HCT116 (cell line): ENCODE measurements at regions not wholly inside any gene's neighbourhood (a gene's known extent, or its start where the extent isn't known, plus 50 kb on each side); places are given as distances from the start of the nearest gene placed in this dataset.

Experiments
- ATAC-seq: fragments of 200-7000 bp; cut with Tn5 transposase; 2 replicates; pipeline ENCODE4 v1.9.1; 2020; ENCODE audit warnings: mild to moderate bottlenecking, moderate library complexity
- BruUV-seq: library from RNA; stranded (reverse); fragments of 400-500 nt; replicated peaks from 2 replicates; lab custom pipeline; 2021; lab: Mats Ljungman, UMichigan
- CTCF ChIA-PET: fragments of 300-600 bp; sonication (Branson Sonifier 250); formaldehyde crosslinking; loops from one replicate; lab custom pipeline; 2021; ENCODE audit warnings: antibody characterized with exemption; lab: Charles Lee
- POLR2A ChIA-PET: fragments of 300-600, 350-600 bp; sonication (Branson Sonifier 250); formaldehyde crosslinking; loops from one replicate; lab custom pipeline; 2021; ENCODE audit warnings: antibody characterized with exemption; lab: Charles Lee
- RAD21 ChIA-PET, 2 experiments: fragments of 300-600 bp; sonication (Branson Sonifier 250); formaldehyde crosslinking; loops; one replicate each; lab custom pipeline; 2023; ENCODE audit warnings: low total read pairs in 2 of 2; ENCODE audit not compliant: uncharacterized antibody in 2 of 2, unreplicated experiment in 2 of 2, low non-redundant PET in 1 of 2; lab: Charles Lee
- DNase-seq: peaks from one replicate; pipeline ENCODE4 v3.0.0-alpha.2; 2010; ENCODE audit warnings: low read depth, low spot score
- H2AFZ ChIP-seq: fragments of 200-600 bp; shearing (Covaris generic), sonication (generic); 2 replicates; pipeline ENCODE4 v1.6.1; 2017; ENCODE audit warnings: low read depth, mixed run types, mixed read lengths, antibody characterized with exemption, low read length; ENCODE audit not compliant: poor library complexity, severe bottlenecking
- H3K27ac ChIP-seq: 2 replicates; pipeline ENCODE4 v1.5.1; 2012; ENCODE audit warnings: low read depth, low read length
- H3K27me3 ChIP-seq: fragments of 200-600 bp; sonication (generic); 2 replicates; pipeline ENCODE4 v1.6.1; 2016; ENCODE audit warnings: mixed run types, low read length, mixed read lengths; ENCODE audit not compliant: insufficient read depth
- H3K36me3 ChIP-seq, 2 experiments: fragments of 200-500 bp in 1 of 2; fragments of 200-600 bp in 1 of 2; sonication (Bioruptor generic) in 1 of 2; sonication (generic) in 1 of 2; 2 replicates each; pipeline versions ENCODE4 v1.5.1 to v1.6.1; 2014 to 2016; ENCODE audit warnings: low read length in 2 of 2, inconsistent platforms in 1 of 2, mixed read lengths in 1 of 2, mixed run types in 1 of 2; ENCODE audit not compliant: insufficient read depth in 2 of 2, control insufficient read depth in 1 of 2
- H3K4me1 ChIP-seq, 2 experiments: fragments of 200-600 bp in 1 of 2; sonication (generic) in 1 of 2; 2 replicates each; pipeline versions ENCODE4 v1.5.1 to v1.6.1; 2012 to 2017; ENCODE audit warnings: low read length in 2 of 2, inconsistent platforms in 1 of 2, mild to moderate bottlenecking in 1 of 2, mixed read lengths in 1 of 2, mixed run types in 1 of 2, moderate library complexity in 1 of 2; ENCODE audit not compliant: insufficient read depth in 2 of 2, control insufficient read depth in 1 of 2
- H3K4me2 ChIP-seq: fragments of 200-600 bp; sonication (generic); 2 replicates; pipeline ENCODE4 v1.6.1; 2017; ENCODE audit warnings: mixed run types, low read length, mixed read lengths
- H3K4me3 ChIP-seq, 2 experiments: fragments of 200-600 bp in 1 of 2; sonication (generic) in 1 of 2; replicated peaks in 1 of 2; 2 replicates each; pipeline ENCODE4 v1.5.1; 2011 to 2016; ENCODE audit warnings: low read length in 2 of 2, control low read depth in 1 of 2, low read depth in 1 of 2, mild to moderate bottlenecking in 1 of 2, mixed read lengths in 1 of 2, mixed run types in 1 of 2
- H3K79me2 ChIP-seq: fragments of 200-600 bp; sonication (generic); 2 replicates; pipeline ENCODE4 v1.6.1; 2017; ENCODE audit warnings: mild to moderate bottlenecking, mixed run types, low read length, moderate library complexity, mixed read lengths; ENCODE audit not compliant: insufficient read depth
- H3K9ac ChIP-seq: fragments of 200-600 bp; sonication (generic); 2 replicates; pipeline ENCODE4 v1.6.1; 2016; ENCODE audit warnings: low read length, mixed read lengths
- H3K9me2 ChIP-seq: fragments of 200-600 bp; sonication (generic), shearing (Covaris generic); 2 replicates; pipeline ENCODE4 v1.6.1; 2017; ENCODE audit warnings: mixed run types, mild to moderate bottlenecking, moderate library complexity; ENCODE audit not compliant: insufficient read depth
- H3K9me3 ChIP-seq, 2 experiments: fragments of 200-500 bp in 1 of 2; fragments of 200-600 bp in 1 of 2; sonication (Bioruptor generic) in 1 of 2; sonication (generic) in 1 of 2; 2 replicates each; pipeline ENCODE4 v1.6.1; 2014 to 2017; ENCODE audit warnings: low read length in 2 of 2, mixed read lengths in 2 of 2, inconsistent platforms in 1 of 2, low read depth in 1 of 2, mild to moderate bottlenecking in 1 of 2, mixed run types in 1 of 2, moderate library complexity in 1 of 2; ENCODE audit not compliant: control insufficient read depth in 1 of 2, insufficient read depth in 1 of 2
- H4K20me1 ChIP-seq: fragments of 200-600 bp; sonication (generic), shearing (Covaris generic); 2 replicates; pipeline ENCODE4 v1.6.1; 2017; ENCODE audit warnings: mixed run types, mild to moderate bottlenecking, moderate library complexity; ENCODE audit not compliant: insufficient read depth
- CBX3 ChIP-seq: IDR thresholded peaks from 2 replicates; pipeline ENCODE4 v1.6.1; 2012; ENCODE audit warnings: low read depth
- ELF1 ChIP-seq: IDR thresholded peaks from 2 replicates; pipeline ENCODE4 v1.6.1; 2012; ENCODE audit warnings: low read depth, borderline replicate concordance
- FOSL1 ChIP-seq: IDR thresholded peaks from 2 replicates; pipeline ENCODE4 v1.6.1; 2012; ENCODE audit warnings: low read depth
- POLR2A ChIP-seq: IDR thresholded peaks from 2 replicates; pipeline ENCODE4 v1.7.0; 2011; ENCODE audit warnings: borderline replicate concordance; ENCODE audit not compliant: insufficient read depth, insufficient read length; ENCODE audit errors: extremely low read depth
- POLR2AphosphoS5 ChIP-seq: IDR thresholded peaks from 2 replicates; pipeline ENCODE4 v1.6.1; 2011; ENCODE audit warnings: mild to moderate bottlenecking, low read depth, low read length, moderate library complexity
- RAD21 ChIP-seq: IDR thresholded peaks from 2 replicates; pipeline ENCODE4 v1.6.1; 2012; ENCODE audit warnings: low read depth, mild to moderate bottlenecking
- SP1 ChIP-seq: IDR thresholded peaks from 2 replicates; pipeline ENCODE4 v1.6.1; 2012; ENCODE audit warnings: low read depth
- ZFX ChIP-seq: fragments of 450-650 bp; IDR thresholded peaks from 2 replicates; pipeline ENCODE4 v1.6.1; 2017
- ZNF274 ChIP-seq: fragments of 200-500 bp; sonication (Bioruptor generic); IDR thresholded peaks from 2 replicates; pipeline ENCODE4 v1.6.1; 2014; ENCODE audit warnings: mild to moderate bottlenecking, low read depth, low read length, inconsistent platforms
- intact Hi-C: fragments of 100-400 bp; cut with micrococcal nuclease; formaldehyde crosslinking; loops from 2 replicates; pipeline ENCODE4 v1.10.0; 2022
- TF ChIP-seq, protein P1 (sequence below): IDR thresholded peaks from 2 replicates; pipeline ENCODE4 v1.6.1; 2011; ENCODE audit warnings: mild to moderate bottlenecking, low read length, moderate library complexity; ENCODE audit not compliant: insufficient replicate concordance; ENCODE audit errors: extremely low read depth
- TF ChIP-seq, protein P2 (sequence below): IDR thresholded peaks from 2 replicates; pipeline ENCODE4 v1.6.1; 2012; ENCODE audit warnings: low read depth
- TF ChIP-seq, protein P3 (sequence below): IDR thresholded peaks from 2 replicates; pipeline ENCODE4 v1.6.1; 2012
- TF ChIP-seq, protein P4 (sequence below): IDR thresholded peaks from 2 replicates; pipeline ENCODE4 v1.6.1; 2012

DNA sequence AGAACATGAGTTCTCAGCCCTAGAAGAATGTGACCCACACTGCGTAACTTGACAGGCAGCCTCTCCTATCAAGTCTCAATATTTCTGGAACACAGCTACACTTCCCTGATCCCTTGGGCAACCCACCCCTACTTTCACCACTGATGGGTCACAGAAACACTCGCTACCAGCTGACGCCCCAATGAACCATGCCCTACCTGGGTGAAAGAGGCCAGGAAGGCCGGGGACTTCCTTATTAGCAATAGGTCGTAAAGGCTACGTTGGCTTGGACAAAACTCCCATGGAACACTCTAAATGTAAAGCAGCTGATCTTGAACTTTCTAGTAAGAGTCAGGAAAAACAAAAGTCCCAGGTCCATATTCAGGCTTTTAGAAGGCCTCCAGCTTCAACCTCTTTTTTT, 202.3 kb upstream of the KCTD7 start:
- Histone ChIP-seq H3K4me3 (no peak overlapping the region), H2AFZ (no peak overlapping the region), H3K79me2 (no peaks in the 10 kb centered on the region), H3K4me2 (no peak overlapping the region), H3K36me3 (no peaks in the 10 kb centered on the region), H3K27me3 (no peaks in the 10 kb centered on the region), H3K9ac (no peak overlapping the region), H3K27ac (no peak overlapping the region), H3K9me3 (no peaks in the 10 kb centered on the region), H3K9me2 (no peaks in the 10 kb centered on the region), H3K4me1 (peaks cover 0 to 7% of the 10 kb centered on the region in 2 experiments; a peak in 1 of 4 replicates), H4K20me1 (no peaks in the 10 kb centered on the region)
- RAD21 ChIA-PET, result no interaction called here
- ATAC-seq (no peak), DNase-seq (no peak)
- TF ChIP-seq RAD21, result no peak
- TF ChIP-seq, protein P1, sequence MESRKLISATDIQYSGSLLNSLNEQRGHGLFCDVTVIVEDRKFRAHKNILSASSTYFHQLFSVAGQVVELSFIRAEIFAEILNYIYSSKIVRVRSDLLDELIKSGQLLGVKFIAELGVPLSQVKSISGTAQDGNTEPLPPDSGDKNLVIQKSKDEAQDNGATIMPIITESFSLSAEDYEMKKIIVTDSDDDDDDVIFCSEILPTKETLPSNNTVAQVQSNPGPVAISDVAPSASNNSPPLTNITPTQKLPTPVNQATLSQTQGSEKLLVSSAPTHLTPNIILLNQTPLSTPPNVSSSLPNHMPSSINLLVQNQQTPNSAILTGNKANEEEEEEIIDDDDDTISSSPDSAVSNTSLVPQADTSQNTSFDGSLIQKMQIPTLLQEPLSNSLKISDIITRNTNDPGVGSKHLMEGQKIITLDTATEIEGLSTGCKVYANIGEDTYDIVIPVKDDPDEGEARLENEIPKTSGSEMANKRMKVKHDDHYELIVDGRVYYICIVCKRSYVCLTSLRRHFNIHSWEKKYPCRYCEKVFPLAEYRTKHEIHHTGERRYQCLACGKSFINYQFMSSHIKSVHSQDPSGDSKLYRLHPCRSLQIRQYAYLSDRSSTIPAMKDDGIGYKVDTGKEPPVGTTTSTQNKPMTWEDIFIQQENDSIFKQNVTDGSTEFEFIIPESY, result no peak
- TF ChIP-seq POLR2AphosphoS5, result no peak
- TF ChIP-seq, protein P2, sequence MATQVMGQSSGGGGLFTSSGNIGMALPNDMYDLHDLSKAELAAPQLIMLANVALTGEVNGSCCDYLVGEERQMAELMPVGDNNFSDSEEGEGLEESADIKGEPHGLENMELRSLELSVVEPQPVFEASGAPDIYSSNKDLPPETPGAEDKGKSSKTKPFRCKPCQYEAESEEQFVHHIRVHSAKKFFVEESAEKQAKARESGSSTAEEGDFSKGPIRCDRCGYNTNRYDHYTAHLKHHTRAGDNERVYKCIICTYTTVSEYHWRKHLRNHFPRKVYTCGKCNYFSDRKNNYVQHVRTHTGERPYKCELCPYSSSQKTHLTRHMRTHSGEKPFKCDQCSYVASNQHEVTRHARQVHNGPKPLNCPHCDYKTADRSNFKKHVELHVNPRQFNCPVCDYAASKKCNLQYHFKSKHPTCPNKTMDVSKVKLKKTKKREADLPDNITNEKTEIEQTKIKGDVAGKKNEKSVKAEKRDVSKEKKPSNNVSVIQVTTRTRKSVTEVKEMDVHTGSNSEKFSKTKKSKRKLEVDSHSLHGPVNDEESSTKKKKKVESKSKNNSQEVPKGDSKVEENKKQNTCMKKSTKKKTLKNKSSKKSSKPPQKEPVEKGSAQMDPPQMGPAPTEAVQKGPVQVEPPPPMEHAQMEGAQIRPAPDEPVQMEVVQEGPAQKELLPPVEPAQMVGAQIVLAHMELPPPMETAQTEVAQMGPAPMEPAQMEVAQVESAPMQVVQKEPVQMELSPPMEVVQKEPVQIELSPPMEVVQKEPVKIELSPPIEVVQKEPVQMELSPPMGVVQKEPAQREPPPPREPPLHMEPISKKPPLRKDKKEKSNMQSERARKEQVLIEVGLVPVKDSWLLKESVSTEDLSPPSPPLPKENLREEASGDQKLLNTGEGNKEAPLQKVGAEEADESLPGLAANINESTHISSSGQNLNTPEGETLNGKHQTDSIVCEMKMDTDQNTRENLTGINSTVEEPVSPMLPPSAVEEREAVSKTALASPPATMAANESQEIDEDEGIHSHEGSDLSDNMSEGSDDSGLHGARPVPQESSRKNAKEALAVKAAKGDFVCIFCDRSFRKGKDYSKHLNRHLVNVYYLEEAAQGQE, result no peak
- TF ChIP-seq CBX3, result no peak
- TF ChIP-seq ELF1, result no peak
- TF ChIP-seq, protein P3, sequence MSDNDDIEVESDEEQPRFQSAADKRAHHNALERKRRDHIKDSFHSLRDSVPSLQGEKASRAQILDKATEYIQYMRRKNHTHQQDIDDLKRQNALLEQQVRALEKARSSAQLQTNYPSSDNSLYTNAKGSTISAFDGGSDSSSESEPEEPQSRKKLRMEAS, result no peak
- TF ChIP-seq POLR2A, result no peak
- TF ChIP-seq FOSL1, result no peak
- TF ChIP-seq ZNF274, result no peak
- no peak for TF ChIP-seq SP1
- no peak for TF ChIP-seq ZFX
- TF ChIP-seq, protein P4, sequence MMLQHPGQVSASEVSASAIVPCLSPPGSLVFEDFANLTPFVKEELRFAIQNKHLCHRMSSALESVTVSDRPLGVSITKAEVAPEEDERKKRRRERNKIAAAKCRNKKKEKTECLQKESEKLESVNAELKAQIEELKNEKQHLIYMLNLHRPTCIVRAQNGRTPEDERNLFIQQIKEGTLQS, result no peak
- POLR2A ChIA-PET, result no interaction called here
- BruUV-seq, result no TSS peak
- intact Hi-C loops, result no loop called here
- CTCF ChIA-PET, result no interaction called here
